GM12878 (cell line): ENCODE measurements at regions not wholly inside any gene's neighbourhood (a gene's known extent, or its start where the extent isn't known, plus 50 kb on each side); places are given as distances from the start of the nearest gene placed in this dataset.

Experiments used
- ATAC-seq: fragments of 200-7000 bp; cut with Tn5 transposase; 3 replicates; pipeline ENCODE4 v1.9.1; 2020; ENCODE audit warnings: mild to moderate bottlenecking, moderate library complexity
- BruUV-seq: library from RNA; stranded (reverse); fragments of 400-500 nt; replicated peaks from 2 replicates; lab custom pipeline; 2021; lab: Mats Ljungman, UMichigan
- CTCF ChIA-PET: fragments of 300-600 bp; sonication (Branson Sonifier 250); formaldehyde crosslinking; extraction: SDS; loops from one replicate; lab custom pipeline; 2021; ENCODE audit warnings: inconsistent platforms; lab: Yijun Ruan, JAX
- POLR2A ChIA-PET: fragments of 350-600 bp; formaldehyde crosslinking; extraction: SDS; loops from one replicate; lab custom pipeline; 2021; ENCODE audit warnings: inconsistent platforms; lab: Charles Lee
- RAD21 ChIA-PET: fragments of 300-600 bp; sonication (Branson Sonifier 250); formaldehyde crosslinking; loops from one replicate; lab custom pipeline; 2023; ENCODE audit warnings: antibody characterized with exemption; ENCODE audit not compliant: unreplicated experiment; lab: Charles Lee
- SMC1A ChIA-PET: fragments of 300-600 bp; sonication (Branson Sonifier 250); formaldehyde crosslinking; loops from one replicate; lab custom pipeline; 2023; ENCODE audit not compliant: unreplicated experiment, uncharacterized antibody; lab: Charles Lee
- DNase-seq: peaks from one replicate; pipeline ENCODE4 v3.0.0-alpha.2; 2011; ENCODE audit warnings: low read depth, low spot score
- FAIRE-seq: peaks from 3 replicates; lab custom pipeline; 2011; peaks lifted over from hg19 to GRCh38; lab: Jason Lieb, UNC
- H2AFZ ChIP-seq: 2 replicates; pipeline ENCODE4 v1.6.0; 2011; ENCODE audit warnings: low read depth, low read length, control low read depth; ENCODE audit not compliant: control insufficient read depth
- H3K27ac ChIP-seq: 2 replicates; pipeline ENCODE4 v1.5.1; 2011; ENCODE audit warnings: control low read depth; ENCODE audit not compliant: control insufficient read depth, insufficient read depth
- H3K27me3 ChIP-seq, 2 experiments: replicated peaks in 1 of 2; 2 replicates each; pipeline versions ENCODE4 v1.6.0 to v1.6.1; 2011; ENCODE audit warnings: low read length in 1 of 2; ENCODE audit not compliant: control insufficient read depth in 2 of 2, insufficient read depth in 2 of 2
- H3K36me3 ChIP-seq, 2 experiments: 2 replicates each; pipeline ENCODE4 v1.5.1; 2011; ENCODE audit warnings: low read length in 1 of 2; ENCODE audit not compliant: control insufficient read depth in 2 of 2, insufficient read depth in 2 of 2
- H3K4me1 ChIP-seq: 2 replicates; pipeline ENCODE4 v1.6.1; 2011; ENCODE audit warnings: mild to moderate bottlenecking, low read length, moderate library complexity, mixed read lengths; ENCODE audit not compliant: control insufficient read depth, insufficient read depth
- H3K4me2 ChIP-seq: 2 replicates; pipeline ENCODE4 v1.6.0; 2011; ENCODE audit warnings: control low read depth; ENCODE audit not compliant: control insufficient read depth, insufficient read depth
- H3K4me3 ChIP-seq: fragments of 200-600 bp; sonication (generic); 2 replicates; pipeline ENCODE4 v1.5.1; 2016
- H3K79me2 ChIP-seq: 2 replicates; pipeline ENCODE4 v1.6.0; 2011; ENCODE audit warnings: low read length; ENCODE audit not compliant: control insufficient read depth, insufficient read depth
- H3K9ac ChIP-seq: 2 replicates; pipeline ENCODE4 v1.8.0; 2011; ENCODE audit warnings: low read length, control low read depth, mixed read lengths; ENCODE audit not compliant: control insufficient read depth, insufficient read depth
- H3K9me3 ChIP-seq: replicated peaks from 3 replicates; pipeline ENCODE4 v1.5.1; 2011; ENCODE audit warnings: mild to moderate bottlenecking, low read length; ENCODE audit not compliant: control insufficient read depth, insufficient read depth
- H4K20me1 ChIP-seq: 2 replicates; pipeline ENCODE4 v1.6.0; 2011; ENCODE audit not compliant: control insufficient read depth, insufficient read depth
- CBX5 ChIP-seq: sonication (generic); IDR thresholded peaks from 2 replicates; pipeline ENCODE4 v1.6.1; 2016; ENCODE audit warnings: low read depth, moderate library complexity, mild to moderate bottlenecking, inconsistent platforms
- E4F1 ChIP-seq: fragments of 450-650 bp; IDR thresholded peaks from 2 replicates; pipeline ENCODE4 v1.6.1; 2018; ENCODE audit warnings: borderline replicate concordance, mild to moderate bottlenecking; ENCODE audit not compliant: partially characterized antibody
- ZBTB11 ChIP-seq: fragments of 450-650 bp; formaldehyde crosslinking; IDR thresholded peaks from 2 replicates; pipeline ENCODE4 v1.5.0; 2022; ENCODE audit warnings: mild to moderate bottlenecking, missing genetic modification characterization
- WGBS: methylation state at CpG from one replicate; pipeline ENCODE4 v1.1.6; 2016; ENCODE audit warnings: low lambda C conversion rate; ENCODE audit not compliant: insufficient replicate concordance, insufficient coverage; ENCODE audit errors: missing lambda C conversion rate; 5-methylcytosine and 5-hydroxymethylcytosine counted together
- in situ Hi-C: fragments of 300-500 bp; cut with MboI; formaldehyde crosslinking; loops from 9 replicates; pipeline ENCODE4 v1.14.3; 2018; ENCODE audit warnings: mixed read lengths
- intact Hi-C: fragments of 100-400 bp; cut with micrococcal nuclease; formaldehyde crosslinking; loops from one replicate; pipeline ENCODE4 v1.14.2; 2022; ENCODE audit not compliant: unreplicated experiment

GRCh38 chr13:50261130-50261901 lies 246.1 kb downstream of the KCNRG start:
- 18% methylated on average over 6 of the region's 6 CpGs for WGBS
- Histone ChIP-seq H3K9ac (no peak overlapping the region), H3K27ac (no peak overlapping the region), H2AFZ (no peak overlapping the region), H4K20me1 (no peaks in the 10 kb centered on the region), H3K79me2 (no peaks in the 10 kb centered on the region), H3K27me3 (no peaks in the 10 kb centered on the region), H3K9me3 (no peaks in the 10 kb centered on the region; the same call in 2 of the 3 replicates), H3K4me3 (no peak overlapping the region), H3K36me3 (no peaks in the 10 kb centered on the region), H3K4me1 (no peaks in the 10 kb centered on the region), H3K4me2 (no peak overlapping the region)
- intact Hi-C loops: no loop called here
- TF ChIP-seq CBX5 (no peak), ZBTB11 (no peak), E4F1 (no peak)
- SMC1A ChIA-PET: no interaction called here
- DNase-seq (no peak), FAIRE-seq (no peak), ATAC-seq (no peak)
- BruUV-seq: no TSS peak
- POLR2A ChIA-PET: no interaction called here
- RAD21 ChIA-PET: no interaction called here
- in situ Hi-C loops: no loop called here
- CTCF ChIA-PET: interaction anchor here (0.9 to 1.1 kb wide), 2 partner anchors 9 to 172 kb away, joined by 3 read pairs; no protein-coding TSS in a partner anchor
